PC-3 (cell line): ENCODE measurements at regions not wholly inside any gene's neighbourhood (a gene's known extent, or its start where the extent isn't known, plus 50 kb on each side); places are given as distances from the start of the nearest gene placed in this dataset.

Experiments used
- EZH2 ChIP-seq: fragments of 300-600 bp; sonication (generic); IDR thresholded peaks from one replicate; pipeline ENCODE4 v1.6.1; 2017; ENCODE audit warnings: antibody characterized with exemption, mild to moderate bottlenecking, low read length; ENCODE audit not compliant: unreplicated experiment
- EZH2phosphoT487 ChIP-seq: fragments of 300-600 bp; sonication (generic); IDR thresholded peaks from 2 replicates; pipeline ENCODE4 v1.6.1; 2018; ENCODE audit warnings: mild to moderate bottlenecking, antibody characterized with exemption, low read length, borderline replicate concordance
- TF ChIP-seq, protein P1 (sequence below): fragments of 300-600 bp; sonication (generic); conservative IDR thresholded peaks from 2 replicates; pipeline ENCODE4 v1.5.1; 2017; ENCODE audit warnings: antibody characterized with exemption, low read depth, mild to moderate bottlenecking, low read length

DNA sequence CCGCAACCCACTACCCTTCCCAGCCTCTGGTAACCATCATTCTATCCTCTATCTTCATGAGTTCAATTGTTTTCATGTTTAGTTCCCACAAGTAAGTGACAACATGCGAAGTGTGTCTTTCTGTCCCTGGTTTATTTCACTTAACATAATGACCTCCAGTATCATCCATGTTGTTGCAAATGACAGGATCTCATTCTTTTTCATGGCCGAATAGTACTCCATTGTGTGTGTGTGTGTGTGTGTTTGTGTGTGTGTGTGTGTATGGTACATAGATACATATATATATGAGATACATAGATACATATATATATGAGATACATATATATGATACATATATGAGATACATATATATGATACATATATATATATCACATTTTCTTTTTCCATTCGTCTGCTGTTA, 196.3 kb upstream of the STK17B start:
- TF ChIP-seq EZH2 = no peak
- TF ChIP-seq, protein P1, sequence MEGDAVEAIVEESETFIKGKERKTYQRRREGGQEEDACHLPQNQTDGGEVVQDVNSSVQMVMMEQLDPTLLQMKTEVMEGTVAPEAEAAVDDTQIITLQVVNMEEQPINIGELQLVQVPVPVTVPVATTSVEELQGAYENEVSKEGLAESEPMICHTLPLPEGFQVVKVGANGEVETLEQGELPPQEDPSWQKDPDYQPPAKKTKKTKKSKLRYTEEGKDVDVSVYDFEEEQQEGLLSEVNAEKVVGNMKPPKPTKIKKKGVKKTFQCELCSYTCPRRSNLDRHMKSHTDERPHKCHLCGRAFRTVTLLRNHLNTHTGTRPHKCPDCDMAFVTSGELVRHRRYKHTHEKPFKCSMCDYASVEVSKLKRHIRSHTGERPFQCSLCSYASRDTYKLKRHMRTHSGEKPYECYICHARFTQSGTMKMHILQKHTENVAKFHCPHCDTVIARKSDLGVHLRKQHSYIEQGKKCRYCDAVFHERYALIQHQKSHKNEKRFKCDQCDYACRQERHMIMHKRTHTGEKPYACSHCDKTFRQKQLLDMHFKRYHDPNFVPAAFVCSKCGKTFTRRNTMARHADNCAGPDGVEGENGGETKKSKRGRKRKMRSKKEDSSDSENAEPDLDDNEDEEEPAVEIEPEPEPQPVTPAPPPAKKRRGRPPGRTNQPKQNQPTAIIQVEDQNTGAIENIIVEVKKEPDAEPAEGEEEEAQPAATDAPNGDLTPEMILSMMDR = no peak
- no peak for TF ChIP-seq EZH2phosphoT487
